ENCODE measurements at regions not wholly inside any gene's neighbourhood (a gene's known extent, or its start where the extent isn't known, plus 50 kb on each side); places are given as distances from the start of the nearest gene placed in this dataset.

DNA sequence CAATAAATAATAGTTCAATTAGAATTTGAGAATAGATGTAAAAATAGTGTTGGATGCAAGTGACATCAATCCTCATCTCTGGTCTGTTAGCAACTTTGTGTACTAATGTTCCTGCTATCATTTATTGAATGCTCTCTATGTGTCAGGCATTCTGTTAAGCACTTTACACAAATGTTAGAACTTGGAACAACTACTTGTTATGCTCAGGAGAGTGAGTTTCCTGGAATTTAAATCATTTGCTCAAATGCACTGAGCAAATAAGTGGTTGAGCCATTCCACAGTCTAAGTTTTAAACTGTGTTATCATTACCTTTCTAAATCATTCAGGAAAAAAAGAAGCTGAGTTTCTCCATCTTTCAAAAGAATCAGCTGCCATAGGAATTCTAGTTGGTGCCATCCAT is 1327.3 kb upstream of the GOT2 start:
- TF ChIP-seq POLR2AphosphoS5 (IDR thresholded peaks at IDR 0.05; ENCODE audit: low read depth, low read length) (no peak), TAF1 (IDR thresholded peaks at IDR 0.05; ENCODE audit: borderline replicate concordance, insufficient read depth, low read length) (no peak), FOXP2 (optimal IDR thresholded peaks at IDR 0.05; ENCODE audit: borderline replicate concordance, extremely low read depth, extremely low read length, insufficient read depth) (no peak), REST (IDR thresholded peaks at IDR 0.05; ENCODE audit: insufficient read depth in 1 of 2, low read depth in 2 of 2, low read length in 2 of 2) (no peak), SIN3A (IDR thresholded peaks at IDR 0.05; ENCODE audit: borderline replicate concordance, insufficient read depth, low read length) (no peak)

- TF ChIP-seq REST (IDR thresholded peaks at IDR 0.05; ENCODE audit: insufficient read depth in 1 of 2, low read depth in 2 of 2, low read length in 2 of 2) (no peak), SIN3A (IDR thresholded peaks at IDR 0.05; ENCODE audit: borderline replicate concordance, insufficient read depth, low read length) (no peak), POLR2AphosphoS5 (IDR thresholded peaks at IDR 0.05; ENCODE audit: low read depth, low read length) (no peak), TAF1 (IDR thresholded peaks at IDR 0.05; ENCODE audit: borderline replicate concordance, insufficient read depth, low read length) (no peak), FOXP2 (optimal IDR thresholded peaks at IDR 0.05; ENCODE audit: borderline replicate concordance, extremely low read depth, extremely low read length, insufficient read depth) (no peak)
These were observed 1326.6 kb upstream of the GOT2 start for GRCh38 chr16:60060731-60061130.

DNA sequence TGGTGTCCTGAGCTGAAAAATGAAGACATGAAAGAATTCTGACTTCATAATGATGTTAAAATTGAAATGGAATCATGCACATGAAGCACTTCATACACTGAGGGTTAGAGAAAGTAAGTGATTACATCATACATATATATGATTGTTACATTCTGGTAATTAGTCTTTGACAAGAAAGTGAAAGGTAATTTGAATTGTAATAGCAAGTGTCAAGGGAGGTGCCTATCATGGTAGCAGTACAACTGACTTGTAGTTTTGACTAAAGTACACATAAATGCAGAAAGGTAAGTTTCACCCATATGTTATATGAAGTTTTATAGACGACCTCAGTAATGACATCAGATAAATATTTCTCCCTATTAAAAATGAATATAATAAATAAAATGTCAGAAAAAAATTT is 1325.0 kb upstream of the GOT2 start:
- TF ChIP-seq POLR2AphosphoS5 (IDR thresholded peaks at IDR 0.05; ENCODE audit: low read depth, low read length): no peak
- no peak for TF ChIP-seq TAF1 (IDR thresholded peaks at IDR 0.05; ENCODE audit: borderline replicate concordance, insufficient read depth, low read length)
- no peak for TF ChIP-seq FOXP2 (optimal IDR thresholded peaks at IDR 0.05; ENCODE audit: borderline replicate concordance, extremely low read depth, extremely low read length, insufficient read depth)
- no peak for TF ChIP-seq REST (IDR thresholded peaks at IDR 0.05; ENCODE audit: insufficient read depth in 1 of 2, low read depth in 2 of 2, low read length in 2 of 2)
- TF ChIP-seq SIN3A (IDR thresholded peaks at IDR 0.05; ENCODE audit: borderline replicate concordance, insufficient read depth, low read length): no peak

- TF ChIP-seq FOXP2 (optimal IDR thresholded peaks at IDR 0.05; ENCODE audit: borderline replicate concordance, extremely low read depth, extremely low read length, insufficient read depth) (no peak), TAF1 (IDR thresholded peaks at IDR 0.05; ENCODE audit: borderline replicate concordance, insufficient read depth, low read length) (no peak), SIN3A (IDR thresholded peaks at IDR 0.05; ENCODE audit: borderline replicate concordance, insufficient read depth, low read length) (no peak), REST (IDR thresholded peaks at IDR 0.05; ENCODE audit: insufficient read depth in 1 of 2, low read depth in 2 of 2, low read length in 2 of 2) (no peak)
These were observed 1307.6 kb upstream of the GOT2 start for GRCh38 chr16:60041671-60042070.

- no peak for TF ChIP-seq FOXP2 (optimal IDR thresholded peaks at IDR 0.05; ENCODE audit: borderline replicate concordance, extremely low read depth, extremely low read length, insufficient read depth)
- no peak for TF ChIP-seq POLR2AphosphoS5 (IDR thresholded peaks at IDR 0.05; ENCODE audit: low read depth, low read length)
- TF ChIP-seq SIN3A (IDR thresholded peaks at IDR 0.05; ENCODE audit: borderline replicate concordance, insufficient read depth, low read length): no peak
- no peak for TF ChIP-seq TAF1 (IDR thresholded peaks at IDR 0.05; ENCODE audit: borderline replicate concordance, insufficient read depth, low read length)
- TF ChIP-seq REST (IDR thresholded peaks at IDR 0.05; ENCODE audit: insufficient read depth in 1 of 2, low read depth in 2 of 2, low read length in 2 of 2): no peak
These were observed 1297.6 kb upstream of the GOT2 start for GRCh38 chr16:60031740-60032139.

Measured in PFSK-1 (cell line).